ENCODE measurements at regions not wholly inside any gene's neighbourhood (a gene's known extent, or its start where the extent isn't known, plus 50 kb on each side); places are given as distances from the start of the nearest gene placed in this dataset.
"Not testable (repeated sequence)": the region's sequence is repeated elsewhere in the genome, so short reads cannot be mapped to it uniquely, and the experiment has no call there.

DNA sequence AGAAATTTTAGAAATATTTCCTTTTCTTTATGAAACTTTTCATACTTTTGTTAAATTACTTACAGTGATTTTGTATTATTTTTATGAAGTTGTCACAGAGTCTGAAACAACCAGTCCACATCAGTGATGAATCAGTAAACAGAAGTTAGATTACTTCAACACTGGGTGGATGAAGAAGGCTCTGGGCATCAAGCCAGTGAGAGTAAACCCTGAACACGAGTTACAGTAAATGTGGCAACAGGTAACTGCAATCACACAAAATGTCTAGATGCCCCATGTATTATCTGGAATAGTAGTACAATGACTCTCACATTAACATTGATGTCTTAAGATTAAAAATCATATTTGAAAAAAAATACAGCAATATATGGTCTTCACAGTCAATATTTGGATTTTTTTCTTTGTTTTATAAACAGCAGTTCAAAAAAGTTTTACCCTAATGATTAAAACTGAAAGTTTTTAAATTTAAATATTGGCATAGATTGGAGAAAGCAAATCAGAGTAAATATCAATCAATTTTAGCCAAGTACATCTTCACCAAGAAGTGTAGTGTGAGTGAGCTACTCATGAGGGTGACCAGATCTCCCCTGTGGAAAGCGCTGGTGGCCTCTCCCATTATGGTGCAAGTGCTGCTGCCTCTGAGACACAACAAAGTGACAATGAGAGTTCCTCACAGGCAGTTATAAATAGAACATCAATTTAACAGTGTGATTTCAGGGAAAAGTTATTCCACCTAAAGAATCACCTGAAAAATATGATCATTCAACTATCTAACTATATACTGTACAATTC is 63.2 kb upstream of the UGT2B7 start:
- TF ChIP-seq, protein P1, sequence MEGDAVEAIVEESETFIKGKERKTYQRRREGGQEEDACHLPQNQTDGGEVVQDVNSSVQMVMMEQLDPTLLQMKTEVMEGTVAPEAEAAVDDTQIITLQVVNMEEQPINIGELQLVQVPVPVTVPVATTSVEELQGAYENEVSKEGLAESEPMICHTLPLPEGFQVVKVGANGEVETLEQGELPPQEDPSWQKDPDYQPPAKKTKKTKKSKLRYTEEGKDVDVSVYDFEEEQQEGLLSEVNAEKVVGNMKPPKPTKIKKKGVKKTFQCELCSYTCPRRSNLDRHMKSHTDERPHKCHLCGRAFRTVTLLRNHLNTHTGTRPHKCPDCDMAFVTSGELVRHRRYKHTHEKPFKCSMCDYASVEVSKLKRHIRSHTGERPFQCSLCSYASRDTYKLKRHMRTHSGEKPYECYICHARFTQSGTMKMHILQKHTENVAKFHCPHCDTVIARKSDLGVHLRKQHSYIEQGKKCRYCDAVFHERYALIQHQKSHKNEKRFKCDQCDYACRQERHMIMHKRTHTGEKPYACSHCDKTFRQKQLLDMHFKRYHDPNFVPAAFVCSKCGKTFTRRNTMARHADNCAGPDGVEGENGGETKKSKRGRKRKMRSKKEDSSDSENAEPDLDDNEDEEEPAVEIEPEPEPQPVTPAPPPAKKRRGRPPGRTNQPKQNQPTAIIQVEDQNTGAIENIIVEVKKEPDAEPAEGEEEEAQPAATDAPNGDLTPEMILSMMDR (IDR thresholded peaks at IDR 0.05; ENCODE audit: low read depth, low read length, missing control alignments) = no peak
- no peak for DNase-seq (ENCODE audit: low read depth)
- H3K4me3 ChIP-seq (ENCODE audit: low read depth, low read length) = no peak overlapping the region

- not testable (repeated sequence) for DNase-seq (ENCODE audit: low read depth); H3K4me3 ChIP-seq (ENCODE audit: low read depth, low read length)
Measured at GRCh38 chr4:69034315-69034740, 61.9 kb upstream of the UGT2B7 start.

GRCh38 chr4:69038582-69038981 is 57.7 kb upstream of the UGT2B7 start:
- no peak for DNase-seq (ENCODE audit: low read depth)

DNA sequence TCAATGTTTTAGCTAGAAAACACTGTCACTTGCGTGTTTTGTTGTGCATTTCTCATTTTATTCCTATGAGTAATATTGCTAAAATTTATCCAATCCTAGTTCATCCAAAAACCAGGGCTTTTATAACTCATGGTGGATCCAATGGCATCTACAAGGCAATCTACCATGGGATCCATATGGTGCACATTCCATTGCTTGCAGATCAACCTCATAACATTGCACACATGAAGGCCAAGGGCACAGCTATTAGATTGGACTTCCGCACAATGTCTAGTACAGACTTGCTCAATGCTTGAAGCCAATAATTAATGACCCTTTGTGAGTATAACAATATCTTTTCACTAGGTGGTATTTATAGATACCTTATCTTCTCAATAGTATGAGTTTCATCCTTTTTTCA is 57.2 kb upstream of the UGT2B7 start:
- TF ChIP-seq, protein P1 (IDR thresholded peaks at IDR 0.05; ENCODE audit: low read depth, low read length, missing control alignments) = no peak
- no peak for DNase-seq (ENCODE audit: low read depth)
- no peak overlapping the region for H3K4me3 ChIP-seq (ENCODE audit: low read depth, low read length)

More at GRCh38 chr4:69038582-69038981, 57.7 kb upstream of the UGT2B7 start:
- no peak overlapping the region for H3K4me3 ChIP-seq (ENCODE audit: low read depth, low read length)
- TF ChIP-seq, protein P1 (IDR thresholded peaks at IDR 0.05; ENCODE audit: low read depth, low read length, missing control alignments) = no peak

DNA sequence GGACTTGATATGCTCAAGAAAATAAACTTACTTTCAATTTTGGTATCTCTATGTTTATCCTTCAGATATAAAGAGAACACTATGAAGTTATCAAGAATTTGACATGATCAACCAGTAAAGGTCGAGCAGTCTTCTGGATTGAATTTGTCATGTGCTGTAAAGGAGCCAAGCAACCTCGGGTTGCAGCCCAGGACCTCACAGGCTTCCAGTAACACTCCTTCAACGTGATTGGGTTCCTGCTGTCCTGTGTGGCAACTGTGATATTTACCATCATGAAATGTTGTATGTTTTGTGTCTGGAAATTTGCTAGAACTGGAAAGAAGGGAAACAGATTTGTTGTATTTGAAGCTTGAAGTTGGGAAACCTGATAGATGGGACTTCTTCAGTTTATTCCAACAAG is 52.0 kb upstream of the UGT2B7 start:
- H3K4me3 ChIP-seq (ENCODE audit: low read depth, low read length) = no peak overlapping the region
- no peak for DNase-seq (ENCODE audit: low read depth)
- TF ChIP-seq, protein P1 (IDR thresholded peaks at IDR 0.05; ENCODE audit: low read depth, low read length, missing control alignments) = no peak
